GM12878 (cell line): ENCODE measurements at regions not wholly inside any gene's neighbourhood (a gene's known extent, or its start where the extent isn't known, plus 50 kb on each side); places are given as distances from the start of the nearest gene placed in this dataset.

ENCODE experiments used
- ASH2L ChIP-seq: fragments of 300-600, 200-600 bp; sonication (generic); IDR thresholded peaks from 2 replicates; pipeline ENCODE4 v1.6.1; 2017; ENCODE audit warnings: low read depth, mild to moderate bottlenecking, borderline replicate concordance
- CBX5 ChIP-seq: sonication (generic); IDR thresholded peaks from 2 replicates; pipeline ENCODE4 v1.6.1; 2016; ENCODE audit warnings: low read depth, moderate library complexity, mild to moderate bottlenecking, inconsistent platforms
- EP300 ChIP-seq, 2 experiments: fragments of 150-350 bp in 1 of 2; IDR thresholded peaks; 2 replicates each; pipeline ENCODE4 v1.6.1; 2011 to 2012; ENCODE audit warnings: low read depth in 2 of 2, low read length in 2 of 2, borderline replicate concordance in 1 of 2, improper control_type of control experiment in 1 of 2, inconsistent platforms in 1 of 2; ENCODE audit not compliant: control insufficient read depth in 1 of 2
- GABPA ChIP-seq: IDR thresholded peaks from 2 replicates; pipeline ENCODE4 v1.6.1; 2014; ENCODE audit warnings: antibody characterized with exemption, low read depth, mild to moderate bottlenecking, inconsistent platforms
- HDGF ChIP-seq: fragments of 450-650 bp; IDR thresholded peaks from 2 replicates; pipeline ENCODE4 v1.6.1; 2016; ENCODE audit warnings: antibody characterized with exemption
- IRF5 ChIP-seq: fragments of 450-650 bp; IDR thresholded peaks from 2 replicates; pipeline ENCODE4 v1.6.1; 2017; ENCODE audit warnings: borderline replicate concordance
- JUNB ChIP-seq: IDR thresholded peaks from 2 replicates; pipeline ENCODE4 v1.6.1; 2016; ENCODE audit warnings: antibody characterized with exemption, mild to moderate bottlenecking
- KDM1A ChIP-seq: fragments of 200-600 bp; sonication (generic); IDR thresholded peaks from 2 replicates; pipeline ENCODE4 v1.6.1; 2016; ENCODE audit warnings: borderline replicate concordance
- MEF2B ChIP-seq: fragments of 450-650 bp; IDR thresholded peaks from 2 replicates; pipeline ENCODE4 v1.6.1; 2018; ENCODE audit warnings: mild to moderate bottlenecking, moderate library complexity; ENCODE audit not compliant: partially characterized antibody, poor library complexity, severe bottlenecking
- MTA2 ChIP-seq: fragments of 450-650 bp; IDR thresholded peaks from 2 replicates; pipeline ENCODE4 v1.6.1; 2016; ENCODE audit warnings: low read depth, mild to moderate bottlenecking, moderate library complexity
- MYB ChIP-seq: fragments of 150-350 bp; IDR thresholded peaks from 2 replicates; pipeline ENCODE4 v1.6.1; 2014; ENCODE audit warnings: mild to moderate bottlenecking, low read depth, low read length, borderline replicate concordance
- NFIC ChIP-seq: IDR thresholded peaks from 2 replicates; pipeline ENCODE4 v1.6.1; 2012; ENCODE audit warnings: low read depth, mild to moderate bottlenecking, inconsistent platforms, low read length, moderate library complexity
- NFYA ChIP-seq: IDR thresholded peaks from 2 replicates; pipeline ENCODE4 v1.6.1; 2011; ENCODE audit warnings: low read depth, mild to moderate bottlenecking, low read length, improper control_type of control experiment, borderline replicate concordance
- PKNOX1 ChIP-seq: fragments of 450-650 bp; IDR thresholded peaks from 2 replicates; pipeline ENCODE4 v1.6.1; 2016; ENCODE audit warnings: mild to moderate bottlenecking
- PML ChIP-seq: IDR thresholded peaks from 2 replicates; pipeline ENCODE4 v1.6.1; 2012; ENCODE audit warnings: low read length, inconsistent platforms
- RAD51 ChIP-seq: fragments of 450-650 bp; IDR thresholded peaks from 2 replicates; pipeline ENCODE4 v1.6.1; 2016; ENCODE audit warnings: moderate library complexity, mild to moderate bottlenecking, inconsistent platforms
- SMAD5 ChIP-seq: IDR thresholded peaks from 2 replicates; pipeline ENCODE4 v1.6.1; 2016; ENCODE audit warnings: antibody characterized with exemption, low read depth
- YY1 ChIP-seq: IDR thresholded peaks from 2 replicates; pipeline ENCODE4 v1.6.1; 2011; ENCODE audit warnings: low read depth, mild to moderate bottlenecking, low read length
- ZZZ3 ChIP-seq: IDR thresholded peaks from 2 replicates; pipeline ENCODE4 v1.6.1; 2011; ENCODE audit warnings: low read depth; ENCODE audit not compliant: control insufficient read depth, insufficient read length
- TF ChIP-seq, protein P1 (sequence below): IDR thresholded peaks from 2 replicates; pipeline ENCODE4 v1.6.1; 2011; ENCODE audit warnings: mild to moderate bottlenecking, low read depth, low read length, moderate library complexity; ENCODE audit not compliant: insufficient replicate concordance
- TF ChIP-seq, protein P2 (sequence below): fragments of 450-650 bp; IDR thresholded peaks from 2 replicates; pipeline ENCODE4 v1.6.1; 2017; ENCODE audit warnings: mild to moderate bottlenecking, moderate library complexity
- TF ChIP-seq, protein P3 (sequence below): IDR thresholded peaks from 2 replicates; pipeline ENCODE4 v1.6.1; 2012; ENCODE audit warnings: low read length, inconsistent platforms

- peak; percentile 39; the same call in 1 of the 2 replicates for TF ChIP-seq PKNOX1
- TF ChIP-seq JUNB = peak; percentile 86
- TF ChIP-seq RAD51 = peak; percentile 82
- TF ChIP-seq PML = 0 out of 2 replicates have a peak, but pooled peaks have one; percentile 52
- peak; percentile 97 for TF ChIP-seq NFIC
- no peak for TF ChIP-seq ZZZ3
- TF ChIP-seq MEF2B = peak; percentile 80
- no peak for TF ChIP-seq HDGF
- TF ChIP-seq GABPA = no peak
- peak; percentile 20; the same call in 1 of the 2 replicates for TF ChIP-seq CBX5
- TF ChIP-seq, protein P1, sequence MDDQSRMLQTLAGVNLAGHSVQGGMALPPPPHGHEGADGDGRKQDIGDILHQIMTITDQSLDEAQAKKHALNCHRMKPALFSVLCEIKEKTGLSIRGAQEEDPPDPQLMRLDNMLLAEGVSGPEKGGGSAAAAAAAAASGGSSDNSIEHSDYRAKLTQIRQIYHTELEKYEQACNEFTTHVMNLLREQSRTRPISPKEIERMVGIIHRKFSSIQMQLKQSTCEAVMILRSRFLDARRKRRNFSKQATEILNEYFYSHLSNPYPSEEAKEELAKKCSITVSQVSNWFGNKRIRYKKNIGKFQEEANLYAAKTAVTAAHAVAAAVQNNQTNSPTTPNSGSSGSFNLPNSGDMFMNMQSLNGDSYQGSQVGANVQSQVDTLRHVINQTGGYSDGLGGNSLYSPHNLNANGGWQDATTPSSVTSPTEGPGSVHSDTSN = no peak
- no peak for TF ChIP-seq MYB
- TF ChIP-seq, protein P2, sequence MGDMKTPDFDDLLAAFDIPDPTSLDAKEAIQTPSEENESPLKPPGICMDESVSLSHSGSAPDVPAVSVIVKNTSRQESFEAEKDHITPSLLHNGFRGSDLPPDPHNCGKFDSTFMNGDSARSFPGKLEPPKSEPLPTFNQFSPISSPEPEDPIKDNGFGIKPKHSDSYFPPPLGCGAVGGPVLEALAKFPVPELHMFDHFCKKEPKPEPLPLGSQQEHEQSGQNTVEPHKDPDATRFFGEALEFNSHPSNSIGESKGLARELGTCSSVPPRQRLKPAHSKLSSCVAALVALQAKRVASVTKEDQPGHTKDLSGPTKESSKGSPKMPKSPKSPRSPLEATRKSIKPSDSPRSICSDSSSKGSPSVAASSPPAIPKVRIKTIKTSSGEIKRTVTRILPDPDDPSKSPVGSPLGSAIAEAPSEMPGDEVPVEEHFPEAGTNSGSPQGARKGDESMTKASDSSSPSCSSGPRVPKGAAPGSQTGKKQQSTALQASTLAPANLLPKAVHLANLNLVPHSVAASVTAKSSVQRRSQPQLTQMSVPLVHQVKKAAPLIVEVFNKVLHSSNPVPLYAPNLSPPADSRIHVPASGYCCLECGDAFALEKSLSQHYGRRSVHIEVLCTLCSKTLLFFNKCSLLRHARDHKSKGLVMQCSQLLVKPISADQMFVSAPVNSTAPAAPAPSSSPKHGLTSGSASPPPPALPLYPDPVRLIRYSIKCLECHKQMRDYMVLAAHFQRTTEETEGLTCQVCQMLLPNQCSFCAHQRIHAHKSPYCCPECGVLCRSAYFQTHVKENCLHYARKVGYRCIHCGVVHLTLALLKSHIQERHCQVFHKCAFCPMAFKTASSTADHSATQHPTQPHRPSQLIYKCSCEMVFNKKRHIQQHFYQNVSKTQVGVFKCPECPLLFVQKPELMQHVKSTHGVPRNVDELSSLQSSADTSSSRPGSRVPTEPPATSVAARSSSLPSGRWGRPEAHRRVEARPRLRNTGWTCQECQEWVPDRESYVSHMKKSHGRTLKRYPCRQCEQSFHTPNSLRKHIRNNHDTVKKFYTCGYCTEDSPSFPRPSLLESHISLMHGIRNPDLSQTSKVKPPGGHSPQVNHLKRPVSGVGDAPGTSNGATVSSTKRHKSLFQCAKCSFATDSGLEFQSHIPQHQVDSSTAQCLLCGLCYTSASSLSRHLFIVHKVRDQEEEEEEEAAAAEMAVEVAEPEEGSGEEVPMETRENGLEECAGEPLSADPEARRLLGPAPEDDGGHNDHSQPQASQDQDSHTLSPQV = 0 out of 2 replicates have a peak, but pooled peaks have one; percentile 24
- no peak for TF ChIP-seq NFYA
- TF ChIP-seq SMAD5 = no peak
- TF ChIP-seq EP300 (IDR thresholded peaks at IDR 0.05; ENCODE audit: borderline replicate concordance in 1 of 2, control insufficient read depth in 1 of 2, low read depth in 2 of 2, low read length in 2 of 2) = peak; percentile 31 to 80; a peak in 2 of 4 replicates
- no peak for TF ChIP-seq IRF5
- no peak for TF ChIP-seq YY1
- no peak for TF ChIP-seq ASH2L
- no peak for TF ChIP-seq KDM1A
- TF ChIP-seq, protein P3, sequence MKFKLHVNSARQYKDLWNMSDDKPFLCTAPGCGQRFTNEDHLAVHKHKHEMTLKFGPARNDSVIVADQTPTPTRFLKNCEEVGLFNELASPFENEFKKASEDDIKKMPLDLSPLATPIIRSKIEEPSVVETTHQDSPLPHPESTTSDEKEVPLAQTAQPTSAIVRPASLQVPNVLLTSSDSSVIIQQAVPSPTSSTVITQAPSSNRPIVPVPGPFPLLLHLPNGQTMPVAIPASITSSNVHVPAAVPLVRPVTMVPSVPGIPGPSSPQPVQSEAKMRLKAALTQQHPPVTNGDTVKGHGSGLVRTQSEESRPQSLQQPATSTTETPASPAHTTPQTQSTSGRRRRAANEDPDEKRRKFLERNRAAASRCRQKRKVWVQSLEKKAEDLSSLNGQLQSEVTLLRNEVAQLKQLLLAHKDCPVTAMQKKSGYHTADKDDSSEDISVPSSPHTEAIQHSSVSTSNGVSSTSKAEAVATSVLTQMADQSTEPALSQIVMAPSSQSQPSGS = peak; percentile 79
- TF ChIP-seq MTA2 = peak; percentile 76
Observed at GRCh38 chr10:90999512-91000172, 78.8 kb upstream of the ANKRD1 start (continued).
